ENCODE measurements at regions not wholly inside any gene's neighbourhood (a gene's known extent, or its start where the extent isn't known, plus 50 kb on each side); places are given as distances from the start of the nearest gene placed in this dataset.
A peak's percentile ranks its signal among the peaks of the same experiment; 100 is the strongest.

DNA sequence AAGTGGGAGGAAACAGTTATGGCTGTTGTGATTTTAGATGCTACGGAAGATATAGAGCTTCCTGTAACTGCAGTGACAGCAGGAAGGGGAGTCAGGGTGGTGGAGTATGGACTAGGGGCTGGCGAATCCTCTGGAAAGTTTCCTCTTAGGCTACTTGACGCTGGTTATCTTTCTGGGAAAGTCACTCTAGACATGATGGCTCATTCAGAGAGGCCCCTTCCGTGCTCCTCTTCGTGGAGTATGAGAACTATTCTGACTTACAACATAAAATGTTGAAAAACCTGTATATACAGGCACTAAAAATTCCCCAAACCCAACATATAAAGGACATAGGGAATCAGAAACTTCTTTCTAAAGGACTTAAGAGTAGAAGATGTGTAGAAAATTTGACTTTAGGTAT is 78.8 kb downstream of the C18orf54 start:
- Histone ChIP-seq H3F3A (ENCODE audit: insufficient read depth) (no peaks in the 10 kb centered on the region), H3K27me3 (ENCODE audit: low read length) (no peaks in the 10 kb centered on the region), H2AFZ (ENCODE audit: low read depth, low read length, severe bottlenecking) (no peak overlapping the region), H3K36me3 (ENCODE audit: low read length) (no peaks in the 10 kb centered on the region), H3K27ac (ENCODE audit: low read depth, low read length) (no peak overlapping the region), H3K9me3 (ENCODE audit: insufficient read depth, low read length) (no peaks in the 10 kb centered on the region), H3K4me2 (ENCODE audit: low read depth, low read length, poor library complexity, severe bottlenecking) (no peak overlapping the region), H3K4me3 (ENCODE audit: insufficient read depth, low read length, poor library complexity, severe bottlenecking) (no peak overlapping the region), H3K9ac (ENCODE audit: low read length) (no peak overlapping the region), H3K9me2 (replicated peaks; ENCODE audit: insufficient read depth, low read length) (no peaks in the 10 kb centered on the region), H3K79me2 (ENCODE audit: insufficient read depth, low read length) (no peaks in the 10 kb centered on the region), H4K20me1 (ENCODE audit: low read depth, low read length) (no peaks in the 10 kb centered on the region)
- no peak for TF ChIP-seq EZH2phosphoT487 (conservative IDR thresholded peaks at IDR 0.05; ENCODE audit: low read length)
- TF ChIP-seq, protein P1, sequence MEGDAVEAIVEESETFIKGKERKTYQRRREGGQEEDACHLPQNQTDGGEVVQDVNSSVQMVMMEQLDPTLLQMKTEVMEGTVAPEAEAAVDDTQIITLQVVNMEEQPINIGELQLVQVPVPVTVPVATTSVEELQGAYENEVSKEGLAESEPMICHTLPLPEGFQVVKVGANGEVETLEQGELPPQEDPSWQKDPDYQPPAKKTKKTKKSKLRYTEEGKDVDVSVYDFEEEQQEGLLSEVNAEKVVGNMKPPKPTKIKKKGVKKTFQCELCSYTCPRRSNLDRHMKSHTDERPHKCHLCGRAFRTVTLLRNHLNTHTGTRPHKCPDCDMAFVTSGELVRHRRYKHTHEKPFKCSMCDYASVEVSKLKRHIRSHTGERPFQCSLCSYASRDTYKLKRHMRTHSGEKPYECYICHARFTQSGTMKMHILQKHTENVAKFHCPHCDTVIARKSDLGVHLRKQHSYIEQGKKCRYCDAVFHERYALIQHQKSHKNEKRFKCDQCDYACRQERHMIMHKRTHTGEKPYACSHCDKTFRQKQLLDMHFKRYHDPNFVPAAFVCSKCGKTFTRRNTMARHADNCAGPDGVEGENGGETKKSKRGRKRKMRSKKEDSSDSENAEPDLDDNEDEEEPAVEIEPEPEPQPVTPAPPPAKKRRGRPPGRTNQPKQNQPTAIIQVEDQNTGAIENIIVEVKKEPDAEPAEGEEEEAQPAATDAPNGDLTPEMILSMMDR (IDR thresholded peaks at IDR 0.05; ENCODE audit: insufficient read depth, low read length, poor library complexity, severe bottlenecking): no peak

DNA sequence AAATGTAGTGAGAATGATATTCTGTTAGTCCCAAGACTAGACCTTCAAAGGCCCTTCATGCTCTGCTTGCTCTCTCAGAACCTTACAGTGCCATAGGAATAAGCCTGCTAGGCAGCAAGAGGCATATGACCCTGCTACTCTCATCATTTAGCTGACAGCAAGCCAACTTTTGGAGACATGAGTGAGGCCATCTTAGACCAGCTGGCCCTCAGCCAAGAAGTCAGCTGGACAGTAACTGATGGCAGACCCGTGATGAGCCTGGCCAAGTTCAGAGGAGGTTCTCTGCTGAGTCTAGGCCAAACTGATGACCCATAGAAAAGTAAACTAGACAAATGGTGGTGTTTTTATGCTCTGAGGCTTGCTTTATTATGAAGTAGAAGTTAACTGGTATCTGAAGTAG is 82.6 kb downstream of the C18orf54 start:
- Histone ChIP-seq H3K36me3 (ENCODE audit: low read length) (no peaks in the 10 kb centered on the region), H3K27me3 (ENCODE audit: low read length) (no peaks in the 10 kb centered on the region), H4K20me1 (ENCODE audit: low read depth, low read length) (no peaks in the 10 kb centered on the region), H3K9me3 (ENCODE audit: insufficient read depth, low read length) (no peaks in the 10 kb centered on the region), H3K9me2 (replicated peaks; ENCODE audit: insufficient read depth, low read length) (no peaks in the 10 kb centered on the region), H3K4me3 (ENCODE audit: insufficient read depth, low read length, poor library complexity, severe bottlenecking) (no peak overlapping the region), H3F3A (ENCODE audit: insufficient read depth) (no peaks in the 10 kb centered on the region), H3K79me2 (ENCODE audit: insufficient read depth, low read length) (no peaks in the 10 kb centered on the region), H3K27ac (ENCODE audit: low read depth, low read length) (no peak overlapping the region), H3K4me2 (ENCODE audit: low read depth, low read length, poor library complexity, severe bottlenecking) (no peak overlapping the region), H3K9ac (ENCODE audit: low read length) (no peak overlapping the region), H2AFZ (ENCODE audit: low read depth, low read length, severe bottlenecking) (no peak overlapping the region)
- TF ChIP-seq, protein P1 (IDR thresholded peaks at IDR 0.05; ENCODE audit: insufficient read depth, low read length, poor library complexity, severe bottlenecking): no peak
- no peak for TF ChIP-seq EZH2phosphoT487 (conservative IDR thresholded peaks at IDR 0.05; ENCODE audit: low read length)

DNA sequence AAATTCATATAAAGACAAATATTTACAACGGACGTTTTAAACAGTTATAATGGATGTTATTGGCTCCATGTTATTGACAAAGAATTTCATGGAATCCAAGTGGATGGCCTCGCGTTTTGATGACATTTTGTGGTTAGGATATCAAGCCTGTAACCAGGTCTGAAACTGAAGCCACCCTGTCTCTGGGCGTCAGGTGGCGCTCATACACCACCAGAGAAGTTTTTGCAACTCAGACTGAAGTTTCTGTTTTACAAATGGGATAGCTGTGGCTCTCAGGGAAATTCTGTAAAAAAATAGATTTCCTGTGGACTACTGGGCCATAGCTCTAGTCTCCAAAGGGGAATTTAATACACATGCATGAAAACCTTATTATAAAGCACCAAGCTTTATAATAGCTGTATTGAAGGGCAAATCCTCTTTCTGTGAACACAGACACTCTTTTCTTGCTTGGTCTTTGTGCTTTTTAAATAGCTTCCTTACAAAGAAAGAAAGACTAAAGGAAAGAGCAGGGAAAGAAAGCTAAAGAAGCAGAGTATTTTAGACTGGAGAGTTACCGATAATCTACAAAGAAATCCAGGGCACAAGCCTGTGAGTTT is 86.7 kb downstream of the C18orf54 start:
- no peak overlapping the region for H3K4me3 ChIP-seq (ENCODE audit: insufficient read depth, low read length, poor library complexity, severe bottlenecking)
- H3K27me3 ChIP-seq (ENCODE audit: low read length): no peaks in the 10 kb centered on the region
- no peaks in the 10 kb centered on the region for H3K36me3 ChIP-seq (ENCODE audit: low read length)
- no peaks in the 10 kb centered on the region for H3K79me2 ChIP-seq (ENCODE audit: insufficient read depth, low read length)
- H4K20me1 ChIP-seq (ENCODE audit: low read depth, low read length): no peaks in the 10 kb centered on the region
- no peaks in the 10 kb centered on the region for H3F3A ChIP-seq (ENCODE audit: insufficient read depth)
- no peak overlapping the region for H3K4me2 ChIP-seq (ENCODE audit: low read depth, low read length, poor library complexity, severe bottlenecking)
- H3K9ac ChIP-seq (ENCODE audit: low read length): no peak overlapping the region
- no peak overlapping the region for H2AFZ ChIP-seq (ENCODE audit: low read depth, low read length, severe bottlenecking)
- TF ChIP-seq, protein P1 (IDR thresholded peaks at IDR 0.05; ENCODE audit: insufficient read depth, low read length, poor library complexity, severe bottlenecking): peak; percentile 84
- no peak for TF ChIP-seq EZH2phosphoT487 (conservative IDR thresholded peaks at IDR 0.05; ENCODE audit: low read length)
- no peak overlapping the region for H3K27ac ChIP-seq (ENCODE audit: low read depth, low read length)
- no peaks in the 10 kb centered on the region for H3K9me2 ChIP-seq (replicated peaks; ENCODE audit: insufficient read depth, low read length)
- no peaks in the 10 kb centered on the region for H3K9me3 ChIP-seq (ENCODE audit: insufficient read depth, low read length)
